RKO (cell line): ENCODE measurements at regions not wholly inside any gene's neighbourhood (a gene's known extent, or its start where the extent isn't known, plus 50 kb on each side); places are given as distances from the start of the nearest gene placed in this dataset.
"Not testable (repeated sequence)": the region's sequence is repeated elsewhere in the genome, so short reads cannot be mapped to it uniquely, and the experiment has no call there.

ENCODE experiments used
- DNase-seq: peaks from one replicate; pipeline ENCODE4 v3.0.0-alpha.2; 2016; ENCODE audit warnings: low spot score

DNA sequence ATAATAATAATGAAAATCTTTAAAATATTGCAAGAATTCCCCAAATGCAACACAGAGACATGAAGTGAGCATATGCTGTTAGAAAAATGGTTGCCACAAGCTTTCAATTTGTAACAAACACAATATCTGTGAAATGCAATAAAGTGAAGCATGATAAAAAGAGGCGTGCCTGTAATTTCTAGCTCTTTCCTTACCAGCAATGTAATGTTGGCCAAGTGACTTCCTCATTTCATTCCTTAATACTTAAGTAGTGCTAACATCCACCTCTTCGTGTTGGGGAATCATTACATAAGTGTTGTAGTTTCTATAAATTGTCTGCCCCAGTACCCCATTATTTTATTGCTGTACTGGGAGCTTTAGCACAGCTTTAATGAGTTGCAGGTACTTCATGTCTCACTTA is 1192.0 kb upstream of the CDH8 start:
- no peak for DNase-seq

GRCh38 chr16:63223851-63224250 is 1187.6 kb upstream of the CDH8 start:
- no peak for DNase-seq

DNA sequence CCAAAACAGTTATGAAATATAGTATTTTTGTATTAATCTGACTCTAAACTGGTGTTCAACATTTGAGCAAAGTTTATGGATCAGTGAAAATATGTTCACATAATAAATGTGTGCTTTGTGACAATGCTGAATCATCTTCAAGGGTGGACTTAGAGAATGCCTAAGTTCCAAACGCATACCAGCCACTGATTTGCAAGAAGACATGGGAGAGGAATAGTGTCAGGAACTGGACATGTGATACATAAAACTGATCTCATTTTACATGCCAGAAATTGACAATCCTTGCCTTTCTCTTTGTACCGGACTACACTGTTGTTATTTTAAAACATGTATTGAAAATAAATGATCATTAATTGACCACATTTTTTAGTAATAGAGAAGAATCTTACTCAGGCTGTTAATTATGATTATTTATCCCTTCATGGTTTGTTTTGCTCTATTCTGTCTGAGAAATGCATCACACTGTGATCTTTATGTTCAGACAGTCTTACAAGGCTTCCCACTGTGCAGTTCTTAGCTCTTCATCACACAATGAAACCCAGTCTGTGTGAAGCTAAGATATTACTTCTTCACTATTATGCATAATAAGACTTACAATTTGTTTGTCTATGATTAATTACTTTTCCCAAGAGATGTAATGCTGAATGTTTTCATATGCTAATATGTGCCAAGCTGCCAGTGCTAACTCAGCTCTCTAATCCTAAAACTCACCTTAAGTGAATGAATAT is 1180.6 kb upstream of the CDH8 start:
- DNase-seq: no peak

DNA sequence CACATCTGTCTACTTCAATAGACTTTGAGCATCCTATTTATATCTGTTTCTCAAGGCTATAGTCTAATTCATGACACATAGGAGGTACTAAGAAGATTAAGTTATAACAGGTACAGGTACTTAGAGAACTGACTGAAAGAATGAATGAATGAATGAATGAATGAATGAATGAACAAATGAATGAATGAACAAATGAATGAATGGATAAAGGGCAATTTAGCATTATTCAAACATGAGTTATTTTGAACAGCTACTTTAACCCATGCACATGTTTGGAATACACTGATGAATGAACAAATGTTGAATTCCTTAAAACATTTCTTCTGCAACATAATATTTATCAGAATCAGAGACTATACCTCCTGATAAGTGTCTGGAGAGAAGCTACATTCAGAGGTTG is 1165.6 kb upstream of the CDH8 start:
- no peak for DNase-seq

- DNase-seq: no peak
Observed at GRCh38 chr16:63200940-63201339, 1164.7 kb upstream of the CDH8 start.

DNA sequence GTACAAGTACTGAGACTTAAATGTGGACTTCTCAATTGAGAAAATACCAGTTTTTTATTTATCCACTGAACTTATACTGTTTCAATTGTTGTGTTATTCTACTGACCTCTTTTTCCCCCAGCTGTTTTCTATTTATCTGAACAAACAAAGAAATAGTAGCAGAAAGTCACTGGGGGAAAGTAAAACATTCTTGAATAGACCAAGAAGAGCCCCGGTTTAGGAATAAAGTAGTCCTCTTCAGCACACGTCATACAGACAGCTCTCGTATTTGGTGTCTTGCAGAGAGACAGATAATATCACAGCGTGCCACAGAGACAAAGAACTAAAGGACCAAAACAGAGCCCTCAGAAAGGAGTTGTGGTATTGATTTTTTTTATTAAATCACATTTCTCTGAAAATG is 1159.1 kb upstream of the CDH8 start:
- DNase-seq: no peak

GRCh38 chr16:63192980-63193379 is 1156.7 kb upstream of the CDH8 start:
- DNase-seq: no peak

- no peak for DNase-seq
Observed at GRCh38 chr16:63188086-63188771, 1152.0 kb upstream of the CDH8 start.

- DNase-seq: no peak
Observed at GRCh38 chr16:63187638-63188037, 1151.4 kb upstream of the CDH8 start.

DNA sequence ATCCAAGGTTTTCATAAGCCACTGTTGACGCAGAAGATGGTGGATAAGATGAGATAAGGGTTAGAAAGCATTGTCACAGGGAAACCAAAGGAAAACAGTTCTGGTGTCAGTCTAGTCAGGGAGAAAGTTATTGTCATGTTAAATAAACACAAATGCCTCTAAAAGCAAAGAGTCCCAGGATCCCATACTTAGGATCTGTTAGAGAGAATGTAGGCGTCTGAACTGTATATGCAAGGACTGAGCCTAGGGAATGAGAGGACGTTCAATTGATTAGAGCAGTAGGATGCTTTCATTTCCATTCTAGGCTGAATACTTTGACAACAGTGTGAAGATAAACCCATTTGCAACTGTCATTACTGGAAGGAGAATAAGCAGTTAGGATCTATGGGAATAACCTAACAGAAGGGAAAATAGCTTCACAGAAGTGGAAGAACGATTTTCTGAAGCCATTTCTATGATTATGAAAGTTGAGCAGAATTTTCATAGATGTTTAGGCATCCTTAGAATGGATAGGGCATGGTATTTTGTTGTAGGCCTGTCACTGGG is 1149.1 kb upstream of the CDH8 start:
- DNase-seq: no peak

- DNase-seq: no peak
Observed at GRCh38 chr16:63183743-63184142, 1147.5 kb upstream of the CDH8 start.

DNA sequence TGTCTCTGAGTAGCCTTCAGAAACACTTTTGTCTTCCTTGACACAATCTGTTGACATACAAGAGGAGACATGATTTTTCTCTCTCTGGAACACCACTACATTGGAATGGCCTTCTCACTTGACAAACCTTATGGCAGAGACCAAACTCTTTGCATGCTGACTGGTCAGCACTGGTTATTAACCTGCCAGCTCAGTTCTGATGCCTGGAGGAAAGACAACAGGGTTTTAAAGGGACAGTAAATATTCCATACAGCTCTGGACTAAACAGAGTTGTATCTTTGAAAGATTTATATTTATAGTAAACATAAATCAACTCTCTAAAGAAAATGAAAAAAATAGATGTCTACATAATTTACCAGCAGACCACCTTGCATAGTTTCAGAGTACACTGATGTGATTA is 1139.1 kb upstream of the CDH8 start:
- no peak for DNase-seq

DNA sequence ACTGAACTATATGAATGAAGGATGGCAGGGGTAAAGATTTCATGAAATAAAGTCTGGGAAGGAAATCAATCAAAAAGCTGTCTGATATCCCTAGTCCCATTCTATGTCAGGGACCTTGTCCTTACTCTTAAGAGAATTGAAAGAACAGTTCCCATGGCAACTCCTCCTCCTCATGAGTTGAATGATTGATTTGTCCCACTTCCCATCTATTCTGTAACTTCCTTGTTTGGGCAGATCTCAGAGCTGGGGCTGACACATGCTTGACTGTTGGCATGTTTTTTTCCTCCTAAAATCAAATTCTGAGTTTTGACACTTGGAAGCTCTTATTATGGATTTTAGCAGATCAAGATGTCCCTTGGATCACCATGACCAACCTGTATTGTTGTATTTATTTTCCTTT is 1138.6 kb upstream of the CDH8 start:
- DNase-seq: no peak

DNA sequence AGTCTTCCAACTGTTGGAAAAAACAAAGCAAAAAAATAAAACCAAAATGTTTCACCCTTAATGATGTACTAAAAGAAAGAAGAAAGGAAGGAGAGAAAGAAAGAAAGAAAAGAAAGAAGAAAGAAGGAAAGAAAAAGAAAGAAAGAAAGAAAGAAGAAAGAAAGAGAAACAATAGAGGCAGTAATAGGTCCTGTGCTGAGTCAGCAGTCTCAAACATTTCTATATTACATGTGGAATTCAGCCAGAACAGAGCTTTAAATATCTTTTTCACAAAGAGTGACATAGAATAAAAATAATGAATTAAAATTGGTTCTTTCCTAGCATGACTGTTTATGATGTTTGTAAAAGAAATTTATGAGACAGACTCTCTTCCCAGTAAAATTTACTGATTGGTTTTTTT is 1135.3 kb upstream of the CDH8 start:
- DNase-seq: no peak

DNA sequence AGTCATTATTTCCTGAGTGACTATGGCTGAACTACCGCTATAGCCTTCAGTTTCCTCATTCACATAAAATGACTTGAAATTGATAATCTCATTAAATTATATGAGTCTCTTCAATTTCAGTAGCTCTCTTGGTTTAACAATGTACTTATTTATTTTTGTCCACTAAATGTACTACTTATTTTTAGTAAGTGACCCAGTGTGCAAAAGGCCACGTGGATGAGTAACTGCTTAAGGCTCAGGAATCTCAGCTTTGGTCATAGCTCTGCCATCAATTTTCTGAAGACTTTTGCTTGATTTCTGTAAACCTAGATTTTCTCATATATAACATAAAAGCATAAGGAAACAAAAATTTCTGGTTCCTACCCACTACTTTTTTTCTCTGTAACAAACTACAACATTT is 1132.9 kb upstream of the CDH8 start:
- DNase-seq: no peak

GRCh38 chr16:63157818-63158217 is 1121.6 kb upstream of the CDH8 start:
- no peak for DNase-seq

DNA sequence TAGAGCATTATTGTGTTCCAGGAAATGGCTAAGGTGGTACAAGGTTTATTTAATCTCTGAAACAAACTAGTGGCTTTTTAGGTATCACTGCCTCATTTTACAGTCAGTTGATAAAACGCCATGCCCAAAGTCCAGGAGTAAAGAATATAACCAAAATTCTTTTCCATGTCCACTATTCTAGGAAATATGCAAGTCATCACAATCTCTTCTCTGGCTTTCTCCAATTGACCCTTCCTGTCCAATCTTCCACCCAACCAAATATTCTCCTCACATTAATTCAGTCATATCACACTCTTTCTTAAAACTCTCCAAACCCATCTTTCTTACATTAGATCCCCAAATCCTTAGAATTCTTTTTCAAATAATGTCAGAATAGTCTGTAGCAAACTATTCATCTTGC is 1110.0 kb upstream of the CDH8 start:
- no peak for DNase-seq

- no peak for DNase-seq
Observed at GRCh38 chr16:63145411-63145810, 1109.2 kb upstream of the CDH8 start.

GRCh38 chr16:63135069-63135468 is 1098.8 kb upstream of the CDH8 start:
- no peak for DNase-seq

DNA sequence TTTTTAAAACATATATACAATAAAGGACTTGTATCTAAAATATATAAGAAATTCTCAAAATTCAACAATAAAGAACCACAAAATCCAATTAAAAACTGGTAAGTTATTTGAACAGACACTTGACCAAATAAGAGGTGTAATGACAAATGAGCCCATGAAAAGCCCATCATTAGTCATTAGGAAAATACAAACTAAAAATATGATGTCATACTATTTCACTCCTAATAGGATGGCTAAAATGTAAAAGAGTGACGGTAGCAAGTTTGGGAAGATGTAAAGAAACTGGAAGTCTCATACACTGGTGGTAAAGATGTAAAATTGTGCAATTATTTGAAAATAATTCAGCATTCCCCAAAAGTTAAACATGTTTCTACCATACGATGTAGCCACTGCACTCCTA is 1095.3 kb upstream of the CDH8 start:
- DNase-seq: no peak

GRCh38 chr16:63130942-63131341 is 1094.7 kb upstream of the CDH8 start:
- no peak for DNase-seq

DNA sequence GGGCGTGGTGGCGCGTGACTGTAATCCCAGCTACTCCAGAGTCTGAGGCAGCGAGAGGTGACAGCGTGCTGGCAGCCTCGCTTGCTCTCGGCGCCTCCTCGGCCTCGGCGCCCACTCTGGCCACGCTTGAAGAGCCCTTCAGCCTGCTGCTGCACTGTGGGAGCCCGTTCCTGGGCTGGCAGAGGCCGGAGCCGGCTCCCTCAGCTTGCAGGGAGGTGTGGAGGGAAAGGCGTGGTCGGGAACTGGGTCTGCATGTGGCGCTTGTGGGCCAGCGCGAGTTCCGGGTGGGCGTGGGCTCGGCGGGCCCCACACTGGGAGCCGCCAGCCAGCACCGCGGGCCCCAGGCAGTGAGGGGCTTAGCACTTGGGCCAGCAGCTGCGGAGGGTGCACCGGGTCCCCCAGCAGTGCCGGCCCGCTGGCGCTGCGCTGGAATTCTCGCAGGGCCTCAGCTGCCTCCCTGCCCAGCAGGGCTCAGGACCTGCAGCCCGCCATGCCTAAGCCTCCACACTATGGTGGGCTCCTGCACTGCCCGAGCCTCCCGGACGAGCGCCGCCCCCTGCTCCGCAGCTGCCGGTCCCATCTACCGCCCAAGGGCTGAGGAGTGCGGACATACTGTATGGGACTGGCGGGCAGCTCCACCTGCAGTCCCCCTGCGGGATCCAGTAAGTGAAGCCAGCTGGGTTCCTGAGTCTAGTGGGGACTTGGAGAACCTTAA is 1093.3 kb upstream of the CDH8 start:
- no peak for DNase-seq

DNA sequence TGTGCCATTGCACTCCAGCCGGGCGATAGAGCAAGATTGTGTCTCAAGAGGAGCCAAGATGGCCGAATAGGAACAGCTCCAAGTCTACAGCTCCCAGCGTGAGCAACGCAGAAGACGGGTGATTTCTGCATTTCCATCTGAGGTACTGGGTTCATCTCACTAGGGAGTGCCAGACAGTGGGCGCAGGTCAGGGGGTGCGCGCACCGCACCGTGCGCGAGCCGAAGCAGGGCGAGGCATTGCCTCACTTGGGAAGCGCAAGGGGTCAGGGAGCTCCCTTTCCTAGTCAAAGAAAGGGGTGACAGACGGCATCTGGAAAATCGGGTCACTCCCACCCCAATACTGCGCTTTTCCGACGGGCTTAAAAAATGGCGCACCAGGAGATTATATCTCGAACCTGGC is 1083.7 kb upstream of the CDH8 start:
- not testable (repeated sequence) for DNase-seq
